Subcutaneous abdominal adipose tissue (tissue), 5 donors: ENCODE measurements at regions not wholly inside any gene's neighbourhood (a gene's known extent, or its start where the extent isn't known, plus 50 kb on each side); places are given as distances from the start of the nearest gene placed in this dataset.

Experiments
- H3K27ac ChIP-seq: one replicate; pipeline ENCODE4 v1.7.0; 2013; ENCODE audit warnings: low read depth, mild to moderate bottlenecking, inconsistent platforms, low read length, moderate library complexity
- H3K27me3 ChIP-seq, 5 donors: one replicate each; pipeline ENCODE4 v1.7.0; 2013; ENCODE audit warnings: low read length in 5 of 5, inconsistent platforms in 1 of 5; ENCODE audit not compliant: control insufficient read depth in 5 of 5, insufficient read depth in 4 of 5
- H3K36me3 ChIP-seq, 5 donors: one replicate each; pipeline ENCODE4 v1.7.0; 2013; ENCODE audit warnings: low read length in 5 of 5; ENCODE audit not compliant: control insufficient read depth in 5 of 5, insufficient read depth in 5 of 5
- H3K4me1 ChIP-seq, 5 donors: one replicate each; pipeline ENCODE4 v1.7.0; 2013; ENCODE audit warnings: low read length in 5 of 5, mild to moderate bottlenecking in 3 of 5, moderate library complexity in 1 of 5; ENCODE audit not compliant: control insufficient read depth in 5 of 5, insufficient read depth in 5 of 5
- H3K4me3 ChIP-seq, 5 donors: one replicate each; pipeline ENCODE4 v1.7.0; 2013; ENCODE audit warnings: low read length in 5 of 5, low read depth in 1 of 5
- H3K9ac ChIP-seq, 5 donors: one replicate each; pipeline ENCODE4 v1.7.0; 2013; ENCODE audit warnings: low read length in 5 of 5, mild to moderate bottlenecking in 4 of 5, moderate library complexity in 3 of 5
- H3K9me3 ChIP-seq, 5 donors: one replicate each; pipeline ENCODE4 v1.7.0; 2013; ENCODE audit warnings: low read length in 5 of 5; ENCODE audit not compliant: control insufficient read depth in 5 of 5
- donor health status: healthy.
- donor health status: healthy.
- donor health status: healthy.
- donor health status: healthy.
- donor health status: healthy.

GRCh38 chr6:144646093-144647056, 361.2 kb downstream of the UTRN start:
- H3K36me3 ChIP-seq: no peaks in the 10 kb centered on the region
- H3K4me3 ChIP-seq: no peak overlapping the region
- no peaks in the 10 kb centered on the region for H3K27me3 ChIP-seq
- H3K9me3 ChIP-seq: no peaks in the 10 kb centered on the region
- H3K27ac ChIP-seq: no peak overlapping the region
- no peaks in the 10 kb centered on the region for H3K4me1 ChIP-seq
- no peak overlapping the region for H3K9ac ChIP-seq

GRCh38 chr6:144647406-144647964, 362.4 kb downstream of the UTRN start:
- H3K4me1 ChIP-seq: no peaks in the 10 kb centered on the region
- H3K27me3 ChIP-seq: no peaks in the 10 kb centered on the region
- no peaks in the 10 kb centered on the region for H3K36me3 ChIP-seq
- H3K9me3 ChIP-seq: no peaks in the 10 kb centered on the region
- no peak overlapping the region for H3K4me3 ChIP-seq
- no peak overlapping the region for H3K9ac ChIP-seq
- H3K27ac ChIP-seq: no peak overlapping the region

GRCh38 chr6:144647971-144648651, 363.0 kb downstream of the UTRN start:
- Histone ChIP-seq H3K4me3 (no peak overlapping the region), H3K9ac (no peak overlapping the region)

GRCh38 chr6:144649085-144649484, 363.9 kb downstream of the UTRN start:
- Histone ChIP-seq H3K36me3 (no peaks in the 10 kb centered on the region), H3K27ac (no peak overlapping the region), H3K4me1 (peaks cover 0 to 2% (median 0%) of the 10 kb centered on the region in 5 donors), H3K9ac (no peak overlapping the region), H3K4me3 (no peak overlapping the region), H3K9me3 (no peaks in the 10 kb centered on the region), H3K27me3 (no peaks in the 10 kb centered on the region)

More at GRCh38 chr6:144647971-144648651, 363.0 kb downstream of the UTRN start:
- no peaks in the 10 kb centered on the region for H3K9me3 ChIP-seq
- no peak overlapping the region for H3K27ac ChIP-seq
- H3K36me3 ChIP-seq: no peaks in the 10 kb centered on the region
- H3K4me1 ChIP-seq: no peaks in the 10 kb centered on the region
- no peaks in the 10 kb centered on the region for H3K27me3 ChIP-seq

GRCh38 chr6:144651234-144651633, 366.1 kb downstream of the UTRN start:
- H3K36me3 ChIP-seq: no peaks in the 10 kb centered on the region
- H3K9ac ChIP-seq: no peak overlapping the region
- peaks cover 0 to 3% (median 0%) of the 10 kb centered on the region in 5 donors for H3K4me1 ChIP-seq
- no peaks in the 10 kb centered on the region for H3K9me3 ChIP-seq
- no peaks in the 10 kb centered on the region for H3K27me3 ChIP-seq
- no peak overlapping the region for H3K27ac ChIP-seq
- no peak overlapping the region for H3K4me3 ChIP-seq

- H3K9me3 ChIP-seq: no peaks in the 10 kb centered on the region
- no peaks in the 10 kb centered on the region for H3K27me3 ChIP-seq
- H3K9ac ChIP-seq: no peak overlapping the region
- peaks cover 0 to 3% (median 0%) of the 10 kb centered on the region in 5 donors for H3K4me1 ChIP-seq
- H3K27ac ChIP-seq: no peak overlapping the region
- no peak overlapping the region for H3K4me3 ChIP-seq
- H3K36me3 ChIP-seq: no peaks in the 10 kb centered on the region
These were observed 367.3 kb downstream of the UTRN start for GRCh38 chr6:144652292-144652891.

GRCh38 chr6:144653885-144654505, 368.9 kb downstream of the UTRN start:
- no peaks in the 10 kb centered on the region for H3K9me3 ChIP-seq
- H3K9ac ChIP-seq: no peak overlapping the region
- H3K36me3 ChIP-seq: no peaks in the 10 kb centered on the region
- H3K27ac ChIP-seq: no peak overlapping the region
- peaks cover 0 to 6% (median 3%) of the 10 kb centered on the region in 5 donors for H3K4me1 ChIP-seq
- H3K27me3 ChIP-seq: no peaks in the 10 kb centered on the region
- no peak overlapping the region for H3K4me3 ChIP-seq

GRCh38 chr6:144654506-144654905, 369.4 kb downstream of the UTRN start:
- H3K27ac ChIP-seq: no peak overlapping the region
- H3K4me3 ChIP-seq: no peak overlapping the region
- peaks cover 0 to 11% (median 8%) of the 10 kb centered on the region in 5 donors for H3K4me1 ChIP-seq
- no peak overlapping the region for H3K9ac ChIP-seq
- no peaks in the 10 kb centered on the region for H3K27me3 ChIP-seq
- no peaks in the 10 kb centered on the region for H3K9me3 ChIP-seq
- H3K36me3 ChIP-seq: no peaks in the 10 kb centered on the region

- no peak overlapping the region for H3K9ac ChIP-seq
- no peak overlapping the region for H3K4me3 ChIP-seq
- H3K4me1 ChIP-seq: peaks cover 4 to 19% (median 15%) of the 10 kb centered on the region in 5 donors
- H3K36me3 ChIP-seq: no peaks in the 10 kb centered on the region
- no peaks in the 10 kb centered on the region for H3K27me3 ChIP-seq
- no peaks in the 10 kb centered on the region for H3K9me3 ChIP-seq
- no peak overlapping the region for H3K27ac ChIP-seq
These were observed 370.2 kb downstream of the UTRN start for GRCh38 chr6:144655376-144655775.
